HG03097 (cell line): ENCODE measurements at regions not wholly inside any gene's neighbourhood (a gene's known extent, or its start where the extent isn't known, plus 50 kb on each side); places are given as distances from the start of the nearest gene placed in this dataset.
"Not testable (repeated sequence)": the region's sequence is repeated elsewhere in the genome, so short reads cannot be mapped to it uniquely, and the experiment has no call there.

Experiments
- ATAC-seq: cut with Tn5 transposase; IDR thresholded peaks from one replicate; pipeline ENCODE4 v1.9.1; 2021; ENCODE audit not compliant: unreplicated experiment, low FRiP score

- no peak for ATAC-seq
Measured at GRCh38 chr16:80263848-80264694, 276.7 kb upstream of the DYNLRB2 start.

GRCh38 chr16:80263181-80263823 is 277.5 kb upstream of the DYNLRB2 start:
- ATAC-seq: no peak

GRCh38 chr16:80260906-80261311 is 279.9 kb upstream of the DYNLRB2 start:
- no peak for ATAC-seq

GRCh38 chr16:80259290-80259805 is 281.4 kb upstream of the DYNLRB2 start:
- ATAC-seq: no peak

- ATAC-seq: no peak
Measured at GRCh38 chr16:80258407-80258806, 282.4 kb upstream of the DYNLRB2 start.

GRCh38 chr16:80254970-80255369 is 285.8 kb upstream of the DYNLRB2 start:
- ATAC-seq: no peak

GRCh38 chr16:80253741-80254140 is 287.1 kb upstream of the DYNLRB2 start:
- no peak for ATAC-seq

- ATAC-seq: no peak
Measured at GRCh38 chr16:80250381-80250780, 290.4 kb upstream of the DYNLRB2 start.

GRCh38 chr16:80243303-80243702 is 297.5 kb upstream of the DYNLRB2 start:
- not testable (repeated sequence) for ATAC-seq

- ATAC-seq: not testable (repeated sequence)
Measured at GRCh38 chr16:80242279-80242678, 298.5 kb upstream of the DYNLRB2 start.

- ATAC-seq: no peak
Measured at GRCh38 chr16:80233097-80233835, 307.5 kb upstream of the DYNLRB2 start.

GRCh38 chr16:80231888-80232287 is 308.9 kb upstream of the DYNLRB2 start:
- peak; percentile 74 for ATAC-seq

GRCh38 chr16:80231121-80231520 is 309.7 kb upstream of the DYNLRB2 start:
- no peak for ATAC-seq

- ATAC-seq: no peak
Measured at GRCh38 chr16:80230328-80231120, 310.3 kb upstream of the DYNLRB2 start.

GRCh38 chr16:80226499-80226898 is 314.3 kb upstream of the DYNLRB2 start:
- ATAC-seq: no peak

- ATAC-seq: no peak
Measured at GRCh38 chr16:80210787-80211186, 330.0 kb upstream of the DYNLRB2 start.

- ATAC-seq: no peak
Measured at GRCh38 chr16:80208743-80209142, 332.1 kb upstream of the DYNLRB2 start.

- ATAC-seq: no peak
Measured at GRCh38 chr16:80208015-80208414, 332.8 kb upstream of the DYNLRB2 start.

- ATAC-seq: no peak
Measured at GRCh38 chr16:80203821-80204220, 337.0 kb upstream of the DYNLRB2 start.

GRCh38 chr16:80202831-80203413 is 337.9 kb upstream of the DYNLRB2 start:
- no peak for ATAC-seq
